ENCODE measurements at regions not wholly inside any gene's neighbourhood (a gene's known extent, or its start where the extent isn't known, plus 50 kb on each side); places are given as distances from the start of the nearest gene placed in this dataset.

DNA sequence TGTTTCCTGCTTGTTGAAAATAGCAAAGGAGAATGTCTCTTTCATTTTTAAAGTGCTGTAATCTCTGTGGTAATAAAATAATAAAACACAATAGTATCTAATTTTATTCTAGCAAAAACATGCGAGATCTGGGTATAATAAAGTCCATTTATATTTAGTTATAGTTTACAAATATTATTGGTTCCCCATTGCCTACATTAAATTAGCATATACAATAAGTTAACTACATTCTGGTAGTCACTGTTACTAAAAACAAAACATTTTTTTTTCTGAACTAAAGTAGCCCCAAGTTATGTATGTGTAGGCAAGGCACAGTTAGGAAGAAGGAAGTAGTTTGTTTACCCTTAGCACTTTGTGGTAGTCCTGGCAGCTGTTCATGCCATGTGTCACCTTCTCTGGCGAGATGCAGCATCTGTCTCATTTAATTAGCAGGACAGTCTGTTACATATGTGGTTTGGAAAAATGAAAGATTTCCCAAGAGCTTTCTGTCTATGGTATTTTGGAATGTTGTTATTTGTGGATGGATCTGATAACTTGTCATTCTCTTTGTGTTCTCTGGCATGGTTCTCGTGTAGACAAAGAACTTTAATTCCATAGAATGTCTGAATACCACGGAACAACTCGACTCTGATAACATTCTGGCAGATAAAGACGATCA lies 231.3 kb upstream of the PITX2 start (continued):
- TF ChIP-seq, protein P1, sequence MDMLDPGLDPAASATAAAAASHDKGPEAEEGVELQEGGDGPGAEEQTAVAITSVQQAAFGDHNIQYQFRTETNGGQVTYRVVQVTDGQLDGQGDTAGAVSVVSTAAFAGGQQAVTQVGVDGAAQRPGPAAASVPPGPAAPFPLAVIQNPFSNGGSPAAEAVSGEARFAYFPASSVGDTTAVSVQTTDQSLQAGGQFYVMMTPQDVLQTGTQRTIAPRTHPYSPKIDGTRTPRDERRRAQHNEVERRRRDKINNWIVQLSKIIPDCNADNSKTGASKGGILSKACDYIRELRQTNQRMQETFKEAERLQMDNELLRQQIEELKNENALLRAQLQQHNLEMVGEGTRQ (IDR thresholded peaks at IDR 0.05), result no peak
- no peak for TF ChIP-seq RNF2 (IDR thresholded peaks at IDR 0.05; ENCODE audit: borderline replicate concordance, low read depth)
- no peak for TF ChIP-seq ZNF302 (CRISPR knock-in tag; IDR thresholded peaks at IDR 0.05)
- no peak for TF ChIP-seq JUN (IDR thresholded peaks at IDR 0.05)
- TF ChIP-seq MAZ (IDR thresholded peaks at IDR 0.05; ENCODE audit: borderline replicate concordance, low read depth, low read length), result no peak
- TF ChIP-seq ZFP36 (IDR thresholded peaks at IDR 0.05; ENCODE audit: borderline replicate concordance, partially characterized antibody), result no peak
- TF ChIP-seq NFE2L2 (conservative IDR thresholded peaks at IDR 0.05; ENCODE audit: low read length), result no peak
- TF ChIP-seq, protein P2, sequence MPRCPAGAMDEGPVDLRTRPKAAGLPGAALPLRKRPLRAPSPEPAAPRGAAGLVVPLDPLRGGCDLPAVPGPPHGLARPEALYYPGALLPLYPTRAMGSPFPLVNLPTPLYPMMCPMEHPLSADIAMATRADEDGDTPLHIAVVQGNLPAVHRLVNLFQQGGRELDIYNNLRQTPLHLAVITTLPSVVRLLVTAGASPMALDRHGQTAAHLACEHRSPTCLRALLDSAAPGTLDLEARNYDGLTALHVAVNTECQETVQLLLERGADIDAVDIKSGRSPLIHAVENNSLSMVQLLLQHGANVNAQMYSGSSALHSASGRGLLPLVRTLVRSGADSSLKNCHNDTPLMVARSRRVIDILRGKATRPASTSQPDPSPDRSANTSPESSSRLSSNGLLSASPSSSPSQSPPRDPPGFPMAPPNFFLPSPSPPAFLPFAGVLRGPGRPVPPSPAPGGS (IDR thresholded peaks at IDR 0.05), result no peak

DNA sequence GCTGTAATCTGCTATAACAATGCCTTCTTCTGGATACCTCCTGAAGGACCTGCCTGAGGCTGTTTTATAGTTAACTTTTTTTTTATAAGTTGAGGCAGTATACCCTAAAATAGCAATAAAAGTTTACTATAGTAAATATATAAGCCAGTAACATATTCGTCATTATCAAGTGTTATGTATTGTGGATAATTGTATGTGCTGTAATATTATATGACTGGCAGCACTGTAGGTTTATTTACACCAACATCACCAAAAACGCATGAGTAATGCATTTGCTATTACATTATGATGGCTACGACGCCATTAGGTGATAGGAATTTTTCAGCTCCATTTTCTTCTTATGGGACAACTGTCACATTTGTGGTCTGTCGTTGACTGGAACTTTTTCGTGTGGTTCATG lies 237.2 kb upstream of the PITX2 start:
- FAIRE-seq, result no peak
- DNase-seq (ENCODE audit: low read depth in 1 of 2, low spot score in 1 of 2), result no peak
- CTCF ChIA-PET, result interaction anchor here (1.0 kb wide), 1 partner anchor 9 kb away, joined by 3 read pairs; no protein-coding TSS in a partner anchor

DNA sequence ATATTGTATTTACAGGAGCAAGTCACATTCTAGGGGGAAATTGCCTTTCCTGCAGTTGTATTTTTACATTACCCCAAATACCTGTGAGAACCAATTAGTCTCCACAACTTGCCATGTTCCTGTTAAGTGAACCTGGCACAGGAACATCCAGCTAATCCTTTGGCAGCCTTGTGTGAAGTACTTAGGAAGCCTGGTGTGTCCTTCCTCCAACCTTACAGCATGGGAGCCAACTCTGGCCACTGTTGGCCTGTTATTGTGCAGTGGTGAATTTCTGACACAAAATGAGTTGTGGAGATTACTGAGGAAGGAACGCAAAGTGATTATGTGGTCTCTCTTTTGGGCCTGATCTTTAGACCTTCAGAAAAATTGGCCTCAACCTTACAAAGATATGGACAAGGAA lies 238.0 kb upstream of the PITX2 start:
- Histone ChIP-seq H3K4me2 (no peak overlapping the region), H3K27ac (no peak overlapping the region), H3K4me3 (no peak overlapping the region), H3K9me3 (no peaks in the 10 kb centered on the region), H3K4me1 (no peaks in the 10 kb centered on the region)
- no peak for ATAC-seq
- POLR2A ChIA-PET, result no interaction called here
- WGBS (ENCODE audit: missing lambda C conversion rate), result 58% methylated on average over 1 of the region's 1 CpG
- DNase-seq (ENCODE audit: low read depth in 1 of 2, low spot score in 1 of 2), result no peak
- CTCF ChIA-PET, result no interaction called here
- FAIRE-seq, result no peak
- TF ChIP-seq SMC3 (IDR thresholded peaks at IDR 0.05) (no peak), ZSCAN20 (CRISPR knock-in tag; IDR thresholded peaks at IDR 0.05) (no peak), EHF (CRISPR knock-in tag; IDR thresholded peaks at IDR 0.05) (no peak), HDAC2 (IDR thresholded peaks at IDR 0.05) (no peak), BHLHE40 (IDR thresholded peaks at IDR 0.05; ENCODE audit: low read depth, low read length) (no peak), POLR2AphosphoS2 (conservative IDR thresholded peaks at IDR 0.05; ENCODE audit: low read length) (no peak), EHMT2 (IDR thresholded peaks at IDR 0.05; ENCODE audit: low read depth) (no peak), CBX2 (IDR thresholded peaks at IDR 0.05; ENCODE audit: borderline replicate concordance, low read depth) (no peak), EP300 (IDR thresholded peaks at IDR 0.05) (no peak), ZFP36 (IDR thresholded peaks at IDR 0.05; ENCODE audit: borderline replicate concordance, partially characterized antibody) (no peak), TFCP2L1 (CRISPR knock-in tag; IDR thresholded peaks at IDR 0.05) (no peak)
- TF ChIP-seq, protein P3, sequence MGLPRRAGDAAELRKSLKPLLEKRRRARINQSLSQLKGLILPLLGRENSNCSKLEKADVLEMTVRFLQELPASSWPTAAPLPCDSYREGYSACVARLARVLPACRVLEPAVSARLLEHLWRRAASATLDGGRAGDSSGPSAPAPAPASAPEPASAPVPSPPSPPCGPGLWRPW (IDR thresholded peaks at IDR 0.05), result no peak
- TF ChIP-seq, protein P1 (IDR thresholded peaks at IDR 0.05), result no peak
- TF ChIP-seq, protein P4, sequence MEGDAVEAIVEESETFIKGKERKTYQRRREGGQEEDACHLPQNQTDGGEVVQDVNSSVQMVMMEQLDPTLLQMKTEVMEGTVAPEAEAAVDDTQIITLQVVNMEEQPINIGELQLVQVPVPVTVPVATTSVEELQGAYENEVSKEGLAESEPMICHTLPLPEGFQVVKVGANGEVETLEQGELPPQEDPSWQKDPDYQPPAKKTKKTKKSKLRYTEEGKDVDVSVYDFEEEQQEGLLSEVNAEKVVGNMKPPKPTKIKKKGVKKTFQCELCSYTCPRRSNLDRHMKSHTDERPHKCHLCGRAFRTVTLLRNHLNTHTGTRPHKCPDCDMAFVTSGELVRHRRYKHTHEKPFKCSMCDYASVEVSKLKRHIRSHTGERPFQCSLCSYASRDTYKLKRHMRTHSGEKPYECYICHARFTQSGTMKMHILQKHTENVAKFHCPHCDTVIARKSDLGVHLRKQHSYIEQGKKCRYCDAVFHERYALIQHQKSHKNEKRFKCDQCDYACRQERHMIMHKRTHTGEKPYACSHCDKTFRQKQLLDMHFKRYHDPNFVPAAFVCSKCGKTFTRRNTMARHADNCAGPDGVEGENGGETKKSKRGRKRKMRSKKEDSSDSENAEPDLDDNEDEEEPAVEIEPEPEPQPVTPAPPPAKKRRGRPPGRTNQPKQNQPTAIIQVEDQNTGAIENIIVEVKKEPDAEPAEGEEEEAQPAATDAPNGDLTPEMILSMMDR (IDR thresholded peaks at IDR 0.05), result no peak

More for the DNA sequence above, 237.2 kb upstream of the PITX2 start:
- Histone ChIP-seq H3K27ac (no peak overlapping the region), H3K4me2 (no peak overlapping the region), H3K4me1 (no peaks in the 10 kb centered on the region), H3K9me3 (no peaks in the 10 kb centered on the region), H3K4me3 (no peak overlapping the region)
- ATAC-seq, result no peak
- no peak for TF ChIP-seq HEYL (CRISPR knock-in tag; IDR thresholded peaks at IDR 0.05)
- TF ChIP-seq CHD2 (IDR thresholded peaks at IDR 0.05; ENCODE audit: low read length, partially characterized antibody), result no peak
- no peak for TF ChIP-seq FOSL2 (IDR thresholded peaks at IDR 0.05)
- TF ChIP-seq FOSL2 (CRISPR knock-in tag; IDR thresholded peaks at IDR 0.05), result no peak
- no peak for TF ChIP-seq HOXA7 (CRISPR knock-in tag; IDR thresholded peaks at IDR 0.05)
- TF ChIP-seq, protein P5, sequence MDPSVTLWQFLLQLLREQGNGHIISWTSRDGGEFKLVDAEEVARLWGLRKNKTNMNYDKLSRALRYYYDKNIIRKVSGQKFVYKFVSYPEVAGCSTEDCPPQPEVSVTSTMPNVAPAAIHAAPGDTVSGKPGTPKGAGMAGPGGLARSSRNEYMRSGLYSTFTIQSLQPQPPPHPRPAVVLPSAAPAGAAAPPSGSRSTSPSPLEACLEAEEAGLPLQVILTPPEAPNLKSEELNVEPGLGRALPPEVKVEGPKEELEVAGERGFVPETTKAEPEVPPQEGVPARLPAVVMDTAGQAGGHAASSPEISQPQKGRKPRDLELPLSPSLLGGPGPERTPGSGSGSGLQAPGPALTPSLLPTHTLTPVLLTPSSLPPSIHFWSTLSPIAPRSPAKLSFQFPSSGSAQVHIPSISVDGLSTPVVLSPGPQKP (IDR thresholded peaks at IDR 0.05; ENCODE audit: low read depth, low read length), result no peak
- TF ChIP-seq ZNF302 (CRISPR knock-in tag; IDR thresholded peaks at IDR 0.05), result no peak
- TF ChIP-seq MAFK (IDR thresholded peaks at IDR 0.05; ENCODE audit: partially characterized antibody), result no peak
- TF ChIP-seq, protein P6, sequence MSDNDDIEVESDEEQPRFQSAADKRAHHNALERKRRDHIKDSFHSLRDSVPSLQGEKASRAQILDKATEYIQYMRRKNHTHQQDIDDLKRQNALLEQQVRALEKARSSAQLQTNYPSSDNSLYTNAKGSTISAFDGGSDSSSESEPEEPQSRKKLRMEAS (IDR thresholded peaks at IDR 0.05), result no peak
- TF ChIP-seq TFCP2L1 (CRISPR knock-in tag; IDR thresholded peaks at IDR 0.05), result no peak
- TF ChIP-seq, protein P7, sequence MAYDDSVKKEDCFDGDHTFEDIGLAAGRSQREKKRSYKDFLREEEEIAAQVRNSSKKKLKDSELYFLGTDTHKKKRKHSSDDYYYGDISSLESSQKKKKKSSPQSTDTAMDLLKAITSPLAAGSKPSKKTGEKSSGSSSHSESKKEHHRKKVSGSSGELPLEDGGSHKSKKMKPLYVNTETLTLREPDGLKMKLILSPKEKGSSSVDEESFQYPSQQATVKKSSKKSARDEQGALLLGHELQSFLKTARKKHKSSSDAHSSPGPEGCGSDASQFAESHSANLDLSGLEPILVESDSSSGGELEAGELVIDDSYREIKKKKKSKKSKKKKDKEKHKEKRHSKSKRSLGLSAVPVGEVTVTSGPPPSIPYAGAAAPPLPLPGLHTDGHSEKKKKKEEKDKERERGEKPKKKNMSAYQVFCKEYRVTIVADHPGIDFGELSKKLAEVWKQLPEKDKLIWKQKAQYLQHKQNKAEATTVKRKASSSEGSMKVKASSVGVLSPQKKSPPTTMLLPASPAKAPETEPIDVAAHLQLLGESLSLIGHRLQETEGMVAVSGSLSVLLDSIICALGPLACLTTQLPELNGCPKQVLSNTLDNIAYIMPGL (CRISPR knock-in tag; IDR thresholded peaks at IDR 0.05; ENCODE audit: borderline replicate concordance), result no peak
- POLR2A ChIA-PET, result no interaction called here
- WGBS (ENCODE audit: missing lambda C conversion rate), result 29% methylated on average over 6 of the region's 6 CpGs
